ENCODE measurements at regions not wholly inside any gene's neighbourhood (a gene's known extent, or its start where the extent isn't known, plus 50 kb on each side); places are given as distances from the start of the nearest gene placed in this dataset.

GRCh38 chr3:33932010-33932764 is 133.8 kb downstream of the PDCD6IP start:
- Histone ChIP-seq H3F3A (ENCODE audit: insufficient read depth) (no peaks in the 10 kb centered on the region), H3K9me2 (replicated peaks; ENCODE audit: insufficient read depth, low read length) (no peaks in the 10 kb centered on the region), H3K27me3 (ENCODE audit: low read length) (no peaks in the 10 kb centered on the region), H3K79me2 (ENCODE audit: insufficient read depth, low read length) (no peaks in the 10 kb centered on the region), H3K27ac (ENCODE audit: low read depth, low read length) (no peak overlapping the region), H2AFZ (ENCODE audit: low read depth, low read length, severe bottlenecking) (no peak overlapping the region), H3K4me2 (ENCODE audit: low read depth, low read length, poor library complexity, severe bottlenecking) (no peak overlapping the region), H3K4me3 (ENCODE audit: insufficient read depth, low read length, poor library complexity, severe bottlenecking) (no peak overlapping the region), H4K20me1 (ENCODE audit: low read depth, low read length) (no peaks in the 10 kb centered on the region), H3K9ac (ENCODE audit: low read length) (no peak overlapping the region), H3K9me3 (ENCODE audit: insufficient read depth, low read length) (no peaks in the 10 kb centered on the region), H3K36me3 (ENCODE audit: low read length) (no peaks in the 10 kb centered on the region)
- no peak for TF ChIP-seq CTCF (IDR thresholded peaks at IDR 0.05; ENCODE audit: insufficient read depth, low read length, poor library complexity, severe bottlenecking)
- no peak for TF ChIP-seq EZH2phosphoT487 (conservative IDR thresholded peaks at IDR 0.05; ENCODE audit: low read length)

- Histone ChIP-seq H3K9me3 (ENCODE audit: insufficient read depth, low read length) (no peaks in the 10 kb centered on the region), H3K4me2 (ENCODE audit: low read depth, low read length, poor library complexity, severe bottlenecking) (no peak overlapping the region), H3K79me2 (ENCODE audit: insufficient read depth, low read length) (no peaks in the 10 kb centered on the region), H3K36me3 (ENCODE audit: low read length) (no peaks in the 10 kb centered on the region), H3F3A (ENCODE audit: insufficient read depth) (no peaks in the 10 kb centered on the region), H3K4me3 (ENCODE audit: insufficient read depth, low read length, poor library complexity, severe bottlenecking) (no peak overlapping the region), H2AFZ (ENCODE audit: low read depth, low read length, severe bottlenecking) (no peak overlapping the region), H3K27me3 (ENCODE audit: low read length) (no peaks in the 10 kb centered on the region), H3K9ac (ENCODE audit: low read length) (no peak overlapping the region), H4K20me1 (ENCODE audit: low read depth, low read length) (no peaks in the 10 kb centered on the region), H3K9me2 (replicated peaks; ENCODE audit: insufficient read depth, low read length) (no peaks in the 10 kb centered on the region), H3K27ac (ENCODE audit: low read depth, low read length) (no peak overlapping the region)
- no peak for TF ChIP-seq EZH2phosphoT487 (conservative IDR thresholded peaks at IDR 0.05; ENCODE audit: low read length)
- TF ChIP-seq CTCF (IDR thresholded peaks at IDR 0.05; ENCODE audit: insufficient read depth, low read length, poor library complexity, severe bottlenecking): no peak
These were observed 137.9 kb downstream of the PDCD6IP start for GRCh38 chr3:33936171-33936920.

- Histone ChIP-seq H3K9me3 (ENCODE audit: insufficient read depth, low read length) (no peaks in the 10 kb centered on the region), H3K79me2 (ENCODE audit: insufficient read depth, low read length) (no peaks in the 10 kb centered on the region), H3K27ac (ENCODE audit: low read depth, low read length) (no peak overlapping the region), H3K36me3 (ENCODE audit: low read length) (no peaks in the 10 kb centered on the region), H2AFZ (ENCODE audit: low read depth, low read length, severe bottlenecking) (no peak overlapping the region), H3K9ac (ENCODE audit: low read length) (no peak overlapping the region), H3K4me2 (ENCODE audit: low read depth, low read length, poor library complexity, severe bottlenecking) (no peak overlapping the region), H3K9me2 (replicated peaks; ENCODE audit: insufficient read depth, low read length) (no peaks in the 10 kb centered on the region), H3K27me3 (ENCODE audit: low read length) (no peaks in the 10 kb centered on the region), H4K20me1 (ENCODE audit: low read depth, low read length) (no peaks in the 10 kb centered on the region), H3K4me3 (ENCODE audit: insufficient read depth, low read length, poor library complexity, severe bottlenecking) (no peak overlapping the region), H3F3A (ENCODE audit: insufficient read depth) (no peaks in the 10 kb centered on the region)
- TF ChIP-seq EZH2phosphoT487 (conservative IDR thresholded peaks at IDR 0.05; ENCODE audit: low read length): no peak
- no peak for TF ChIP-seq CTCF (IDR thresholded peaks at IDR 0.05; ENCODE audit: insufficient read depth, low read length, poor library complexity, severe bottlenecking)
These were observed 138.6 kb downstream of the PDCD6IP start for GRCh38 chr3:33936921-33937525.
